ENCODE measurements at regions not wholly inside any gene's neighbourhood (a gene's known extent, or its start where the extent isn't known, plus 50 kb on each side); places are given as distances from the start of the nearest gene placed in this dataset.

DNA sequence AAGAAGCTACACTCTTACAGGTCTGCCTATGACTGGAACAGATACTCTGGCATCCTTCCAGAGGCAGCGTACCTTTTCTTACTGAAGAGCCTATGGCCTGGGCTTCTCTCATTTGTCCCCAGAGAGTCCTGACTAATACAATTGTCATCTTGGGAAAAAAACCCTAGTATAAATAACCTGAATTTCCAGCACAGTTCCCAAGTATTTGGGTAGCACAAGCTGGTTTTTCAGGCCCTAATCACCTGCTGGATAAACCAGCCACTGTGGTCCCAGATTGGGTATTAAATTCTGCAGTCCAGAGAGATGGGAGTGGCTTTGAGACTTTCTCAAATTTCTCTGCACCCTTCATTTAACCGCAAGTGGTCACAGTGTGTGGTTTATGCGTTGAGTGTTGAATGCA lies 186.8 kb upstream of the NEBL start:
- Histone ChIP-seq H3K4me1 (ENCODE audit: control insufficient read depth in 2 of 2, insufficient read depth in 2 of 2, low read length in 2 of 2) (no peaks in the 10 kb centered on the region), H3K9me3 (ENCODE audit: control insufficient read depth in 2 of 2, low read length in 2 of 2) (no peaks in the 10 kb centered on the region), H3K9ac (ENCODE audit: low read depth in 1 of 2, low read length in 2 of 2) (no peak overlapping the region), H3K4me3 (ENCODE audit: low read length in 2 of 2) (no peak overlapping the region), H3K27ac (ENCODE audit: low read depth in 2 of 2, low read length in 2 of 2) (no peak overlapping the region), H3K27me3 (ENCODE audit: control insufficient read depth in 2 of 2, insufficient read depth in 2 of 2, low read length in 2 of 2) (no peaks in the 10 kb centered on the region), H3K36me3 (ENCODE audit: control insufficient read depth in 2 of 2, insufficient read depth in 2 of 2, low read length in 2 of 2) (no peaks in the 10 kb centered on the region)

- Histone ChIP-seq H3K27me3 (ENCODE audit: control insufficient read depth in 2 of 2, insufficient read depth in 2 of 2, low read length in 2 of 2) (no peaks in the 10 kb centered on the region), H3K4me1 (ENCODE audit: control insufficient read depth in 2 of 2, insufficient read depth in 2 of 2, low read length in 2 of 2) (no peaks in the 10 kb centered on the region), H3K9me3 (ENCODE audit: control insufficient read depth in 2 of 2, low read length in 2 of 2) (no peaks in the 10 kb centered on the region), H3K27ac (ENCODE audit: low read depth in 2 of 2, low read length in 2 of 2) (no peak overlapping the region), H3K9ac (ENCODE audit: low read depth in 1 of 2, low read length in 2 of 2) (no peak overlapping the region), H3K4me3 (ENCODE audit: low read length in 2 of 2) (no peak overlapping the region), H3K36me3 (ENCODE audit: control insufficient read depth in 2 of 2, insufficient read depth in 2 of 2, low read length in 2 of 2) (no peaks in the 10 kb centered on the region)
These were observed 185.1 kb upstream of the NEBL start for GRCh38 chr10:21082206-21082605.

DNA sequence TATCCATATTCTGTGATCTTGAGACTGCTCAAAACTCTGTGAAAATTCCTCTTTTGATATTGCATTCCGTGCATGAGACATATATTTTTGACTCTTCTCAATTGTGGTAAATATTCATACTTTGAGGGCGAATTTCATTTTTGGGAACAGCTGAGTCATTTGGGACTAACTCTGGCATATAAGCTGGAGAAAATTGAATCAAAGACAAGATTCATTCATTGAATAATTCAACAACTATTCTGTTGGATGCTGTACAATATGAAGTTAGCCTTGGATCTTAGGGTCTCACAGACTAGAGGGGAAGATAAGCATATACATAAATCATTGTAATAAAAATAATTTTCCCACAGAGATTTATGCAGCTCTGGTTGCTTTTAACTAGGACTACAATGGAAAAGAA lies 183.2 kb upstream of the NEBL start:
- H3K9me3 ChIP-seq (ENCODE audit: control insufficient read depth in 2 of 2, low read length in 2 of 2) = no peaks in the 10 kb centered on the region
- no peak overlapping the region for H3K27ac ChIP-seq (ENCODE audit: low read depth in 2 of 2, low read length in 2 of 2)
- H3K4me3 ChIP-seq (ENCODE audit: low read length in 2 of 2) = no peak overlapping the region
- no peaks in the 10 kb centered on the region for H3K27me3 ChIP-seq (ENCODE audit: control insufficient read depth in 2 of 2, insufficient read depth in 2 of 2, low read length in 2 of 2)
- no peak overlapping the region for H3K9ac ChIP-seq (ENCODE audit: low read depth in 1 of 2, low read length in 2 of 2)
- H3K4me1 ChIP-seq (ENCODE audit: control insufficient read depth in 2 of 2, insufficient read depth in 2 of 2, low read length in 2 of 2) = no peaks in the 10 kb centered on the region
- no peaks in the 10 kb centered on the region for H3K36me3 ChIP-seq (ENCODE audit: control insufficient read depth in 2 of 2, insufficient read depth in 2 of 2, low read length in 2 of 2)

GRCh38 chr10:21079330-21079658 lies 182.2 kb upstream of the NEBL start:
- Histone ChIP-seq H3K36me3 (ENCODE audit: control insufficient read depth in 2 of 2, insufficient read depth in 2 of 2, low read length in 2 of 2) (no peaks in the 10 kb centered on the region), H3K9ac (ENCODE audit: low read depth in 1 of 2, low read length in 2 of 2) (no peak overlapping the region), H3K4me1 (ENCODE audit: control insufficient read depth in 2 of 2, insufficient read depth in 2 of 2, low read length in 2 of 2) (no peaks in the 10 kb centered on the region), H3K27ac (ENCODE audit: low read depth in 2 of 2, low read length in 2 of 2) (no peak overlapping the region), H3K9me3 (ENCODE audit: control insufficient read depth in 2 of 2, low read length in 2 of 2) (no peaks in the 10 kb centered on the region), H3K27me3 (ENCODE audit: control insufficient read depth in 2 of 2, insufficient read depth in 2 of 2, low read length in 2 of 2) (no peaks in the 10 kb centered on the region), H3K4me3 (ENCODE audit: low read length in 2 of 2) (no peak overlapping the region)

GRCh38 chr10:21078410-21079329 lies 181.6 kb upstream of the NEBL start:
- H3K4me3 ChIP-seq (ENCODE audit: low read length in 2 of 2) = no peak overlapping the region
- H3K27ac ChIP-seq (ENCODE audit: low read depth in 2 of 2, low read length in 2 of 2) = no peak overlapping the region

GRCh38 chr10:21077681-21078080 lies 180.6 kb upstream of the NEBL start:
- Histone ChIP-seq H3K36me3 (ENCODE audit: control insufficient read depth in 2 of 2, insufficient read depth in 2 of 2, low read length in 2 of 2) (no peaks in the 10 kb centered on the region), H3K27me3 (ENCODE audit: control insufficient read depth in 2 of 2, insufficient read depth in 2 of 2, low read length in 2 of 2) (no peaks in the 10 kb centered on the region), H3K27ac (ENCODE audit: low read depth in 2 of 2, low read length in 2 of 2) (no peak overlapping the region), H3K9ac (ENCODE audit: low read depth in 1 of 2, low read length in 2 of 2) (no peak overlapping the region), H3K9me3 (ENCODE audit: control insufficient read depth in 2 of 2, low read length in 2 of 2) (no peaks in the 10 kb centered on the region), H3K4me3 (ENCODE audit: low read length in 2 of 2) (no peak overlapping the region), H3K4me1 (ENCODE audit: control insufficient read depth in 2 of 2, insufficient read depth in 2 of 2, low read length in 2 of 2) (no peaks in the 10 kb centered on the region)

More at GRCh38 chr10:21078410-21079329, 181.6 kb upstream of the NEBL start:
- Histone ChIP-seq H3K9me3 (ENCODE audit: control insufficient read depth in 2 of 2, low read length in 2 of 2) (no peaks in the 10 kb centered on the region), H3K36me3 (ENCODE audit: control insufficient read depth in 2 of 2, insufficient read depth in 2 of 2, low read length in 2 of 2) (no peaks in the 10 kb centered on the region), H3K27me3 (ENCODE audit: control insufficient read depth in 2 of 2, insufficient read depth in 2 of 2, low read length in 2 of 2) (no peaks in the 10 kb centered on the region), H3K4me1 (ENCODE audit: control insufficient read depth in 2 of 2, insufficient read depth in 2 of 2, low read length in 2 of 2) (no peaks in the 10 kb centered on the region), H3K9ac (ENCODE audit: low read depth in 1 of 2, low read length in 2 of 2) (no peak overlapping the region)

DNA sequence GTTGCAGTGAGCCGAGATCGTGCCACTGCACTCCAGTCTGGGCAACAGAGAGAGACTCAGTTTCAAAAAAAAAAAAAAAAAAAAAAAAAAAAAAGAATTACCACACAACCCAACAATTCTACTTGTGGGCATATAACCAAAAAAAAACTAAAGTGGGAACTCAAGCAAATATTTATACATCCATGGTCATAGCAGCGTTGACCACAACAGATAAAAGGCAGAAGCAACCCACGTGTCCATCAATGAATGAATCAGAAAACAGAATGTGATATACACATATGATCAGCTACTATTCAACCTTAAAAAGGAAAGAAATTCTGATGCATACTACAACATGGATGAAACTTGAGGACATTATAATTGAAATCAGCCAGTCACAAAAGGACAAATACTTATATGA lies 179.3 kb upstream of the NEBL start:
- Histone ChIP-seq H3K9ac (ENCODE audit: low read depth in 1 of 2, low read length in 2 of 2) (no peak overlapping the region), H3K27me3 (ENCODE audit: control insufficient read depth in 2 of 2, insufficient read depth in 2 of 2, low read length in 2 of 2) (no peaks in the 10 kb centered on the region), H3K27ac (ENCODE audit: low read depth in 2 of 2, low read length in 2 of 2) (no peak overlapping the region), H3K4me3 (ENCODE audit: low read length in 2 of 2) (no peak overlapping the region), H3K36me3 (ENCODE audit: control insufficient read depth in 2 of 2, insufficient read depth in 2 of 2, low read length in 2 of 2) (no peaks in the 10 kb centered on the region), H3K4me1 (ENCODE audit: control insufficient read depth in 2 of 2, insufficient read depth in 2 of 2, low read length in 2 of 2) (no peaks in the 10 kb centered on the region), H3K9me3 (ENCODE audit: control insufficient read depth in 2 of 2, low read length in 2 of 2) (no peaks in the 10 kb centered on the region)

DNA sequence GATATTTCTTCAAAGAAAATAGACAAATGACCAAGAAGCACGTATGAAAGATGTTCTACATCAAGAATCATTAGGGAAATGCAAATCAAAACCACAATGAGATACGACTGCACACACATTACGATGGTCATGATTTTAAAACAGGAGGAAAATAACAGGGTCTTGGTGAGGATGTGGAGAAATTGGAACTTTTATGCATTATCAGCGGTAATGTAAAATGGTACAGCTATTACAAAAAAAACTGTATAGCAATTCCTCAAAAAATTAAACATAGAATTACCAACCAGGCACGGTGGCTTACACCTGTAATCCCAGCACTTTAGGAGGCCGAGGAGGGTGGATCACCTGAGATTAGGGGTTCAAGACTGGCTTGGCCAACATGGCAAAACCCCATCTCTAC lies 178.8 kb upstream of the NEBL start:
- no peak overlapping the region for H3K4me3 ChIP-seq (ENCODE audit: low read length in 2 of 2)
- no peaks in the 10 kb centered on the region for H3K36me3 ChIP-seq (ENCODE audit: control insufficient read depth in 2 of 2, insufficient read depth in 2 of 2, low read length in 2 of 2)
- no peaks in the 10 kb centered on the region for H3K4me1 ChIP-seq (ENCODE audit: control insufficient read depth in 2 of 2, insufficient read depth in 2 of 2, low read length in 2 of 2)
- H3K9me3 ChIP-seq (ENCODE audit: control insufficient read depth in 2 of 2, low read length in 2 of 2) = no peaks in the 10 kb centered on the region
- H3K27ac ChIP-seq (ENCODE audit: low read depth in 2 of 2, low read length in 2 of 2) = no peak overlapping the region
- H3K27me3 ChIP-seq (ENCODE audit: control insufficient read depth in 2 of 2, insufficient read depth in 2 of 2, low read length in 2 of 2) = no peaks in the 10 kb centered on the region
- H3K9ac ChIP-seq (ENCODE audit: low read depth in 1 of 2, low read length in 2 of 2) = no peak overlapping the region

- Histone ChIP-seq H3K9me3 (ENCODE audit: control insufficient read depth in 2 of 2, low read length in 2 of 2) (no peaks in the 10 kb centered on the region), H3K27me3 (ENCODE audit: control insufficient read depth in 2 of 2, insufficient read depth in 2 of 2, low read length in 2 of 2) (no peaks in the 10 kb centered on the region), H3K9ac (ENCODE audit: low read depth in 1 of 2, low read length in 2 of 2) (no peak overlapping the region), H3K4me1 (ENCODE audit: control insufficient read depth in 2 of 2, insufficient read depth in 2 of 2, low read length in 2 of 2) (no peaks in the 10 kb centered on the region), H3K27ac (ENCODE audit: low read depth in 2 of 2, low read length in 2 of 2) (no peak overlapping the region), H3K4me3 (ENCODE audit: low read length in 2 of 2) (no peak overlapping the region), H3K36me3 (ENCODE audit: control insufficient read depth in 2 of 2, insufficient read depth in 2 of 2, low read length in 2 of 2) (no peaks in the 10 kb centered on the region)
These were observed 174.0 kb upstream of the NEBL start for GRCh38 chr10:21071001-21071673.

DNA sequence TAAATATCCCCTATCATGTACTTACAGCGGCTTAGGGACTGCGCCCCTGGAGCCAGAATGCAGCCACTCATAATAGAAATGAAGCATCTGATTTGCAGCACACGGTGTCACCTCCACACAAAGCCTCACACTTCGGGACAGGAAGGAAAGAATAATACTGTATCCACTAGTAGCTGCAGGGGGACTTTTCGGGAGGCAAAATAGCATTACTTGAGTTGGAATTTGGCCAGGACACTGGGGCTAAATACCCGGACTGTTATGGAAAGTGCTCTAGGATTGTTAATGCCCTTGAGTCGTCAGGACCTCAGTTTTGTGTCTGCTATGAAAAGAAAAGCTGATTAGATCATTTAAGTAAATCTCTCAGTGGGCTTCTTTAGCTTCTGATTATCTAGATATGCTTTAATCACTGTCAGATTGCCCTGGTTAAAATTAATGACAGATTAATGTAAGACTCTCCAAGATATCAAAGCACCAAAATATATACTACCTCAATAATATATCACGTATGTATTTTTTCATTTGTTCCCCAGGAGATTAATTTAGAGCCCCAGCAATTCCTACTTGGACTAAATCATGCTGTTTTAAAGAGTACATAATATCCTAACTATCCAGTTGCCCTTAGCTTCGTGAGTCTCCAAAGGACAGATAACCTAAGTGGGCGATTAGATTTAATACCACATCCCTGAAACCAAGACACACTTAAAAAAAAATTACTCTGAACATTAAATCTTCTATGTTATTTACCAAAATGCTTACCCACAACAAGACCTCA lies 173.0 kb upstream of the NEBL start:
- Histone ChIP-seq H3K9me3 (ENCODE audit: control insufficient read depth in 2 of 2, low read length in 2 of 2) (no peaks in the 10 kb centered on the region), H3K36me3 (ENCODE audit: control insufficient read depth in 2 of 2, insufficient read depth in 2 of 2, low read length in 2 of 2) (no peaks in the 10 kb centered on the region), H3K27ac (ENCODE audit: low read depth in 2 of 2, low read length in 2 of 2) (no peak overlapping the region), H3K27me3 (ENCODE audit: control insufficient read depth in 2 of 2, insufficient read depth in 2 of 2, low read length in 2 of 2) (no peaks in the 10 kb centered on the region), H3K4me3 (ENCODE audit: low read length in 2 of 2) (no peak overlapping the region), H3K4me1 (ENCODE audit: control insufficient read depth in 2 of 2, insufficient read depth in 2 of 2, low read length in 2 of 2) (no peaks in the 10 kb centered on the region), H3K9ac (ENCODE audit: low read depth in 1 of 2, low read length in 2 of 2) (no peak overlapping the region)

All from mucosa of rectum (tissue), 2 donors.